Natural killer cell (primary cell): ENCODE measurements at regions not wholly inside any gene's neighbourhood (a gene's known extent, or its start where the extent isn't known, plus 50 kb on each side); places are given as distances from the start of the nearest gene placed in this dataset.

ENCODE experiments used
- ATAC-seq, 3 donors: fragments of 150-1000 bp in 2 of 3; fragments of 200-7000 bp in 1 of 3; cut with Tn5 transposase; 1 replicate in 1 of 3; 2 replicates in 2 of 3; pipeline ENCODE4 v1.10.0; 2021; ENCODE audit warnings: mild to moderate bottlenecking in 2 of 3, moderate library complexity in 2 of 3
- DNase-seq, 2 donors: peaks; one replicate each; pipeline versions ENCODE4 v3.0.0 to v3.0.0-alpha.2; 2013 to 2021; ENCODE audit warnings: mixed read lengths in 1 of 2
- H3K27ac ChIP-seq: one replicate; pipeline ENCODE4 v1.5.1; 2013; ENCODE audit warnings: mild to moderate bottlenecking, low read length
- H3K27me3 ChIP-seq: one replicate; pipeline ENCODE4 v1.6.1; 2013; ENCODE audit warnings: low read length; ENCODE audit not compliant: control insufficient read depth, insufficient read depth
- H3K36me3 ChIP-seq: one replicate; pipeline ENCODE4 v1.6.1; 2013; ENCODE audit warnings: low read length; ENCODE audit not compliant: control insufficient read depth, insufficient read depth
- H3K4me1 ChIP-seq: one replicate; pipeline ENCODE4 v1.6.1; 2013; ENCODE audit warnings: low read length; ENCODE audit not compliant: control insufficient read depth, insufficient read depth
- H3K4me3 ChIP-seq: one replicate; pipeline ENCODE4 v1.5.1; 2013; ENCODE audit warnings: low read length
- H3K9me3 ChIP-seq: one replicate; pipeline ENCODE4 v1.6.1; 2013; ENCODE audit warnings: low read length; ENCODE audit not compliant: control insufficient read depth, insufficient read depth
- H3K27ac Mint-ChIP-seq, 2 donors: one replicate each; pipeline ENCODE4 v1.8.0; 2022; ENCODE audit warnings: mild to moderate bottlenecking in 2 of 2, mixed read lengths in 2 of 2, moderate library complexity in 1 of 2
- H3K27me3 Mint-ChIP-seq, 2 donors: one replicate each; pipeline ENCODE4 v1.8.0; 2022; ENCODE audit warnings: low read depth in 2 of 2, mixed read lengths in 2 of 2
- H3K36me3 Mint-ChIP-seq: one replicate; pipeline ENCODE4 v1.8.0; 2022; ENCODE audit warnings: mixed read lengths
- H3K4me1 Mint-ChIP-seq, 2 donors: one replicate each; pipeline ENCODE4 v1.8.0; 2022; ENCODE audit warnings: mixed read lengths in 2 of 2
- H3K4me3 Mint-ChIP-seq: one replicate; pipeline ENCODE4 v1.8.0; 2022; ENCODE audit warnings: mild to moderate bottlenecking, moderate library complexity, mixed read lengths
- H3K9me3 Mint-ChIP-seq, 2 donors: one replicate each; pipeline ENCODE4 v1.8.0; 2022; ENCODE audit warnings: mixed read lengths in 2 of 2
- CTCF ChIP-seq: fragments of 200-600 bp; IDR thresholded peaks from one replicate; pipeline ENCODE4 v1.8.0; 2022; ENCODE audit warnings: antibody characterized with exemption
- WGBS: methylation state at CpG from one replicate; pipeline ENCODE4 v1.1.7; 2013; ENCODE audit warnings: missing lambda C conversion rate; ENCODE audit not compliant: insufficient coverage; 5-methylcytosine and 5-hydroxymethylcytosine counted together
- intact Hi-C: fragments of 100-400 bp; cut with micrococcal nuclease; formaldehyde crosslinking; loops from one replicate; pipeline ENCODE4 v1.14.2; 2022

DNA sequence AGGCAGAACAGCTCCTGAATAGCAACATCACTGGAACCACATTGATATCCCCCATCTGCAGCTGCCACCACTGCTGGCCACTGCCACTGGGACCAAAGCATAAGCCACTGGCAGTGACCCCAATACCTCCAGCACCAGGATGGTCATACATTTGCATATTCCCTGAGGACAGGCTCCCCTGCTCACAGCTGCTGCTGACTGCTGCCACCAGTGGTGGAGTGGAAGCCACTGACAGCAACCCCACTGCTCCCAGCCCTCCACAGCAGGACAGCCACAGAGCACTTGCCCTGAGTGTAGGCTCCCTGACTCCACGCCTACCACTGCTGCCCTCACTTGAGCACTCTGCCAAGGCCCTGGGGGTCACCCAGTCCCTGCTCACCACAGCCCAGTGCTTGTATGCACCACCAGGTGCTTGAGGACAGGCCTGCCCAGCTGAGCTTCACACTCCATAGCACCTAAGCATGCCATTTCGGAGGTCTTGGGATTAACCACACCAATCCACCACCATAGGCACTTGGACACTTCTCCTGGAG lies 327.4 kb upstream of the RPS23 start:
- TF ChIP-seq CTCF: no peak
- H3K4me3 ChIP-seq: no peak overlapping the region
- Mint-ChIP-seq H3K4me1 (no peaks in the 10 kb centered on the region), H3K9me3 (no peaks in the 10 kb centered on the region), H3K27me3 (peaks cover 0 to 5% of the 10 kb centered on the region in 2 donors), H3K4me3 (no peak overlapping the region), H3K27ac (no peak overlapping the region), H3K36me3 (no peaks in the 10 kb centered on the region)
- no peak overlapping the region for H3K27ac ChIP-seq
- intact Hi-C loops: no loop called here
- 82% methylated on average over 2 of the region's 2 CpGs for WGBS
- no peaks in the 10 kb centered on the region for H3K36me3 ChIP-seq
- no peak for DNase-seq
- no peak for ATAC-seq
- H3K27me3 ChIP-seq: no peaks in the 10 kb centered on the region
- H3K4me1 ChIP-seq: no peaks in the 10 kb centered on the region
- no peaks in the 10 kb centered on the region for H3K9me3 ChIP-seq

- Mint-ChIP-seq H3K36me3 (no peaks in the 10 kb centered on the region), H3K4me1 (no peaks in the 10 kb centered on the region), H3K27me3 (peaks cover 0 to 2% of the 10 kb centered on the region in 2 donors), H3K9me3 (no peaks in the 10 kb centered on the region), H3K27ac (no peak overlapping the region), H3K4me3 (no peak overlapping the region)
- ATAC-seq (no peak), DNase-seq (no peak)
- Histone ChIP-seq H3K9me3 (no peaks in the 10 kb centered on the region), H3K27ac (no peak overlapping the region), H3K4me1 (no peaks in the 10 kb centered on the region), H3K4me3 (no peak overlapping the region), H3K27me3 (no peaks in the 10 kb centered on the region), H3K36me3 (no peaks in the 10 kb centered on the region)
- 58% methylated on average over 7 of the region's 8 CpGs for WGBS
- no peak for TF ChIP-seq CTCF
- intact Hi-C loops: no loop called here
These were observed 325.2 kb upstream of the RPS23 start for GRCh38 chr5:82603033-82603987.

GRCh38 chr5:82601861-82602260 lies 323.7 kb upstream of the RPS23 start:
- Histone ChIP-seq H3K27me3 (no peaks in the 10 kb centered on the region), H3K4me1 (no peaks in the 10 kb centered on the region), H3K27ac (no peak overlapping the region), H3K36me3 (no peaks in the 10 kb centered on the region), H3K4me3 (no peak overlapping the region), H3K9me3 (no peaks in the 10 kb centered on the region)
- no peaks in the 10 kb centered on the region for H3K27me3 Mint-ChIP-seq
- intact Hi-C loops: no loop called here
- ATAC-seq: no peak
- H3K4me3 Mint-ChIP-seq: no peak overlapping the region
- no peaks in the 10 kb centered on the region for H3K9me3 Mint-ChIP-seq
- WGBS: 77% methylated on average over 1 of the region's 1 CpG
- no peak for TF ChIP-seq CTCF
- H3K4me1 Mint-ChIP-seq: no peaks in the 10 kb centered on the region
- no peaks in the 10 kb centered on the region for H3K36me3 Mint-ChIP-seq
- no peak for DNase-seq
- no peak overlapping the region for H3K27ac Mint-ChIP-seq
